ENCODE measurements at regions not wholly inside any gene's neighbourhood (a gene's known extent, or its start where the extent isn't known, plus 50 kb on each side); places are given as distances from the start of the nearest gene placed in this dataset.
A peak's percentile ranks its signal among the peaks of the same experiment; 100 is the strongest.

DNA sequence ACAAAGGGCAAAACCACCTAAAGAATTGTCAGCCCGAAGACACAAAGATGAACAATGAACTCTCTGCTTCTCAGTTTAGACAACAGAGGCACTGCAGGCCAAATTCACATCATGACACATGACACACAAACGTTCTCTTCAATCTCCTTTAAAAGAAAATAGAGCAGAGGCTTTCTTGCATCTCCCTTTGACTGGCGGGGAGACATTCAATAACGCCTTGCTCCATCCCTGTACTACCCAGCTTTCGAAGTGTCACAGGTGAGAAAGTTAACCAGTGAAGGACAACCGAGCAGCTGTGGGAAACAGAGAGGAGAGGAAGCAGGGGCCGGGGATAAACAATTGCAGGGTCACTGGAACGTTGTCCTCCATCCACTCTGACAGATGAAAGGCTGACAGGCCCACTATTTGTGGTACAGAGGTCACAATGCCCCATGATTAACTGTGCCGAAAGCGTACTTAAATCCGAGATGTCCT, 130.8 kb downstream of the PHLDA1 start (continued):
- TF ChIP-seq, protein P1, sequence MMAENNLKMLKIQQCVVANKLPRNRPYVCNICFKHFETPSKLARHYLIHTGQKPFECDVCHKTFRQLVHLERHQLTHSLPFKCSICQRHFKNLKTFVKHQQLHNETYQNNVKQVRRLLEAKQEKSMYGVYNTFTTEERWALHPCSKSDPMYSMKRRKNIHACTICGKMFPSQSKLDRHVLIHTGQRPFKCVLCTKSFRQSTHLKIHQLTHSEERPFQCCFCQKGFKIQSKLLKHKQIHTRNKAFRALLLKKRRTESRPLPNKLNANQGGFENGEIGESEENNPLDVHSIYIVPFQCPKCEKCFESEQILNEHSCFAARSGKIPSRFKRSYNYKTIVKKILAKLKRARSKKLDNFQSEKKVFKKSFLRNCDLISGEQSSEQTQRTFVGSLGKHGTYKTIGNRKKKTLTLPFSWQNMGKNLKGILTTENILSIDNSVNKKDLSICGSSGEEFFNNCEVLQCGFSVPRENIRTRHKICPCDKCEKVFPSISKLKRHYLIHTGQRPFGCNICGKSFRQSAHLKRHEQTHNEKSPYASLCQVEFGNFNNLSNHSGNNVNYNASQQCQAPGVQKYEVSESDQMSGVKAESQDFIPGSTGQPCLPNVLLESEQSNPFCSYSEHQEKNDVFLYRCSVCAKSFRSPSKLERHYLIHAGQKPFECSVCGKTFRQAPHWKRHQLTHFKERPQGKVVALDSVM (CRISPR knock-in tag; IDR thresholded peaks at IDR 0.05), result peak; percentile 33; the same call in 1 of the 2 replicates
- TF ChIP-seq MIER2 (CRISPR knock-in tag; IDR thresholded peaks at IDR 0.05), result no peak; the same call in 1 of the 2 replicates
- no peak for TF ChIP-seq ZNF569 (CRISPR knock-in tag; IDR thresholded peaks at IDR 0.05; ENCODE audit: borderline replicate concordance)
- no peak for TF ChIP-seq HNRNPH1 (optimal IDR thresholded peaks at IDR 0.05; ENCODE audit: low read depth, low read length)
- peak; percentile 88 for TF ChIP-seq TEAD3 (CRISPR knock-in tag; optimal IDR thresholded peaks at IDR 0.05; ENCODE audit: borderline replicate concordance)
- no peak for TF ChIP-seq CHCHD3 (CRISPR knock-in tag; IDR thresholded peaks at IDR 0.05)
- no peak for TF ChIP-seq ZNF274 (CRISPR knock-in tag; IDR thresholded peaks at IDR 0.05)
- TF ChIP-seq ZNF577 (CRISPR knock-in tag; IDR thresholded peaks at IDR 0.05; ENCODE audit: borderline replicate concordance, low read depth), result no peak
- TF ChIP-seq, protein P2, sequence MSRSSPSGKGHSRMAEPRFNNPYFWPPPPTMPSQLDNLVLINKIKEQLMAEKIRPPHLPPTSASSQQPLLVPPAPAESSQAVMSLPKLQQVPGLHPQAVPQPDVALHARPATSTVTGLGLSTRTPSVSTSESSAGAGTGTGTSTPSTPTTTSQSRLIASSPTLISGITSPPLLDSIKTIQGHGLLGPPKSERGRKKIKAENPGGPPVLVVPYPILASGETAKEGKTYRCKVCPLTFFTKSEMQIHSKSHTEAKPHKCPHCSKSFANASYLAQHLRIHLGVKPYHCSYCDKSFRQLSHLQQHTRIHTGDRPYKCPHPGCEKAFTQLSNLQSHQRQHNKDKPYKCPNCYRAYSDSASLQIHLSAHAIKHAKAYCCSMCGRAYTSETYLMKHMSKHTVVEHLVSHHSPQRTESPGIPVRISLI (CRISPR knock-in tag; IDR thresholded peaks at IDR 0.05; ENCODE audit: borderline replicate concordance), result peak; percentile 65; the same call in 1 of the 2 replicates
- no peak for TF ChIP-seq BORCS8-MEF2B (CRISPR knock-in tag; IDR thresholded peaks at IDR 0.05)
- peak; percentile 70; the same call in 1 of the 2 replicates for TF ChIP-seq ZBTB20 (CRISPR knock-in tag; IDR thresholded peaks at IDR 0.05; ENCODE audit: borderline replicate concordance, low read depth)
- TF ChIP-seq NR2C2 (CRISPR knock-in tag; IDR thresholded peaks at IDR 0.05; ENCODE audit: borderline replicate concordance), result peak; percentile 76
- TF ChIP-seq ZNF644 (CRISPR knock-in tag; IDR thresholded peaks at IDR 0.05; ENCODE audit: low read depth), result peak; percentile 42; the same call in 1 of the 2 replicates
- peak; percentile 89 for TF ChIP-seq ISL2 (CRISPR knock-in tag; IDR thresholded peaks at IDR 0.05)
- 0 out of 2 replicates have a peak, but pooled peaks have one; percentile 28 for TF ChIP-seq LCORL (IDR thresholded peaks at IDR 0.05)
- TF ChIP-seq LCORL (CRISPR knock-in tag; IDR thresholded peaks at IDR 0.05), result peak; percentile 94
- TF ChIP-seq, protein P3, sequence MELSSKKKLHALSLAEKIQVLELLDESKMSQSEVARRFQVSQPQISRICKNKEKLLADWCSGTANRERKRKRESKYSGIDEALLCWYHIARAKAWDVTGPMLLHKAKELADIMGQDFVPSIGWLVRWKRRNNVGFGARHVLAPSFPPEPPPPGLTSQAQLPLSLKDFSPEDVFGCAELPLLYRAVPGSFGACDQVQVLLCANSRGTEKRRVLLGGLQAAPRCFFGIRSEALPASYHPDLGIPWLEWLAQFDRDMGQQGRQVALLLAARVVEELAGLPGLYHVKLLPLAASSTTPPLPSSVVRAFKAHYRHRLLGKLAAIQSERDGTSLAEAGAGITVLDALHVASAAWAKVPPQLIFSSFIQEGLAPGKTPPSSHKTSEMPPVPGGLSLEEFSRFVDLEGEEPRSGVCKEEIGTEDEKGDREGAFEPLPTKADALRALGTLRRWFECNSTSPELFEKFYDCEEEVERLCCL (CRISPR knock-in tag; IDR thresholded peaks at IDR 0.05; ENCODE audit: borderline replicate concordance), result no peak
- TF ChIP-seq, protein P4, sequence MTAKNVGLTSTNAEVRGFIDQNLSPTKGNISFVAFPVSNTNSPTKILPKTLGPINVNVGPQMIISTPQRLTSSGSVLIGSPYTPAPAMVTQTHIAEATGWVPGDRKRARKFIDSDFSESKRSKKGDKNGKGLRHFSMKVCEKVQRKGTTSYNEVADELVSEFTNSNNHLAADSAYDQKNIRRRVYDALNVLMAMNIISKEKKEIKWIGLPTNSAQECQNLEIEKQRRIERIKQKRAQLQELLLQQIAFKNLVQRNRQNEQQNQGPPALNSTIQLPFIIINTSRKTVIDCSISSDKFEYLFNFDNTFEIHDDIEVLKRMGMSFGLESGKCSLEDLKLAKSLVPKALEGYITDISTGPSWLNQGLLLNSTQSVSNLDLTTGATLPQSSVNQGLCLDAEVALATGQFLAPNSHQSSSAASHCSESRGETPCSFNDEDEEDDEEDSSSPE (CRISPR knock-in tag; IDR thresholded peaks at IDR 0.05), result no peak
- TF ChIP-seq MXD4 (CRISPR knock-in tag; IDR thresholded peaks at IDR 0.05), result no peak
- TF ChIP-seq, protein P5, sequence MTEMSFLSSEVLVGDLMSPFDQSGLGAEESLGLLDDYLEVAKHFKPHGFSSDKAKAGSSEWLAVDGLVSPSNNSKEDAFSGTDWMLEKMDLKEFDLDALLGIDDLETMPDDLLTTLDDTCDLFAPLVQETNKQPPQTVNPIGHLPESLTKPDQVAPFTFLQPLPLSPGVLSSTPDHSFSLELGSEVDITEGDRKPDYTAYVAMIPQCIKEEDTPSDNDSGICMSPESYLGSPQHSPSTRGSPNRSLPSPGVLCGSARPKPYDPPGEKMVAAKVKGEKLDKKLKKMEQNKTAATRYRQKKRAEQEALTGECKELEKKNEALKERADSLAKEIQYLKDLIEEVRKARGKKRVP (CRISPR knock-in tag; IDR thresholded peaks at IDR 0.05), result no peak
- no peak for TF ChIP-seq TBL1XR1 (IDR thresholded peaks at IDR 0.05; ENCODE audit: borderline replicate concordance, low read length, partially characterized antibody)
- TF ChIP-seq FIP1L1 (IDR thresholded peaks at IDR 0.05; ENCODE audit: borderline replicate concordance, insufficient read depth, low read depth, low read length), result no peak
- TF ChIP-seq, protein P6, sequence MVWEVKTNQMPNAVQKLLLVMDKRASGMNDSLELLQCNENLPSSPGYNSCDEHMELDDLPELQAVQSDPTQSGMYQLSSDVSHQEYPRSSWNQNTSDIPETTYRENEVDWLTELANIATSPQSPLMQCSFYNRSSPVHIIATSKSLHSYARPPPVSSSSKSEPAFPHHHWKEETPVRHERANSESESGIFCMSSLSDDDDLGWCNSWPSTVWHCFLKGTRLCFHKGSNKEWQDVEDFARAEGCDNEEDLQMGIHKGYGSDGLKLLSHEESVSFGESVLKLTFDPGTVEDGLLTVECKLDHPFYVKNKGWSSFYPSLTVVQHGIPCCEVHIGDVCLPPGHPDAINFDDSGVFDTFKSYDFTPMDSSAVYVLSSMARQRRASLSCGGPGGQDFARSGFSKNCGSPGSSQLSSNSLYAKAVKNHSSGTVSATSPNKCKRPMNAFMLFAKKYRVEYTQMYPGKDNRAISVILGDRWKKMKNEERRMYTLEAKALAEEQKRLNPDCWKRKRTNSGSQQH (CRISPR knock-in tag; IDR thresholded peaks at IDR 0.05; ENCODE audit: low read depth), result no peak
